Vagina (tissue), 2 donors: ENCODE measurements at regions not wholly inside any gene's neighbourhood (a gene's known extent, or its start where the extent isn't known, plus 50 kb on each side); places are given as distances from the start of the nearest gene placed in this dataset.
"Not testable (repeated sequence)": the region's sequence is repeated elsewhere in the genome, so short reads cannot be mapped to it uniquely, and the experiment has no call there.

Experiments
- DNase-seq, 2 donors: peaks; one replicate each; pipeline ENCODE4 v3.0.0-alpha.2; 2017; ENCODE audit errors: extremely low spot score in 2 of 2
- H3K27ac ChIP-seq: fragments of 200-600 bp; sonication (generic); one replicate; pipeline ENCODE4 v1.5.1; 2019
- H3K27me3 ChIP-seq: fragments of 200-600 bp; sonication (generic); one replicate; pipeline ENCODE4 v1.5.1; 2019
- H3K36me3 ChIP-seq, 2 donors: fragments of 200-600 bp; sonication (generic); one replicate each; pipeline ENCODE4 v1.5.1; 2017 to 2019
- H3K4me1 ChIP-seq: fragments of 200-600 bp; sonication (generic); one replicate; pipeline ENCODE4 v1.5.1; 2019
- H3K4me3 ChIP-seq, 2 donors: fragments of 200-600 bp; sonication (generic); 1 replicate in 1 of 2; 2 replicates in 1 of 2; pipeline ENCODE4 v1.5.1; 2016 to 2019
- H3K9me3 ChIP-seq: fragments of 200-600 bp; sonication (generic); one replicate; pipeline ENCODE4 v1.5.1; 2019
- POLR2A ChIP-seq, 2 donors: fragments of 450-650 bp; IDR thresholded peaks; one replicate each; pipeline ENCODE4 v1.6.1; 2017; ENCODE audit warnings: antibody characterized with exemption in 2 of 2, mild to moderate bottlenecking in 2 of 2, moderate library complexity in 2 of 2
- POLR2AphosphoS5 ChIP-seq, 2 donors: sonication (generic); formaldehyde crosslinking; IDR thresholded peaks; one replicate each; pipeline ENCODE4 v1.9.0; 2017; ENCODE audit warnings: antibody characterized with exemption in 2 of 2, mild to moderate bottlenecking in 2 of 2, low read depth in 1 of 2; ENCODE audit not compliant: insufficient read depth in 1 of 2
- intact Hi-C: fragments of 100-400 bp; cut with DNase I; formaldehyde crosslinking; loops from one replicate; pipeline ENCODE4 v1.15.1; 2023
- TF ChIP-seq, protein P1 (sequence below), 3 experiments: fragments of 450-650 bp in 2 of 3; fragments of 200-600 bp in 1 of 3; sonication (generic) in 1 of 3; IDR thresholded peaks; one replicate each; pipeline ENCODE4 v1.5.1; 2017 to 2019; ENCODE audit warnings: antibody characterized with exemption in 3 of 3, mild to moderate bottlenecking in 2 of 3, moderate library complexity in 2 of 3

DNA sequence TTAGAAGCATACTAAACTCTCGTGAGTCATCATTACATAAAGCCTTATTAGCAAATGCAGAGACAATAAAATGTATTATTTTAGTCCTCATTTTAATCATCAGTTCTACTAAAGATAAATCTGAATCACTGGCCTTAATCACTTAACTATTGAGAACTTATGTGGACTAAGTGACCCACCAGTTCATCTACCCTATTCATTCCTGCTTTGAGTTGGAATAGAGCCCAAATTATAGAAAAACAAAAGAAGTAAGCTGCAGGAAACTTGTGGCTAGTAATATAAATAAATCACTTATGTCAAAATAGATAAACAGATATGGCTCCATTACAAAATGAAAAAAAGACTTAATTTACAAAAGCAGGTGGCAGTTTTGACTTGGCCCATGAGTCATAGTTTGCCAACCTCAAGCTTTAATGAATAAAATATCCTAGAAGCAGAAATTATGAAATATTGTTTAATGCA lies 851.8 kb upstream of the CRIM1 start:
- Histone ChIP-seq H3K27ac (no peak overlapping the region), H3K4me1 (no peaks in the 10 kb centered on the region), H3K27me3 (no peaks in the 10 kb centered on the region), H3K9me3 (no peaks in the 10 kb centered on the region), H3K4me3 (no peak overlapping the region), H3K36me3 (no peaks in the 10 kb centered on the region)
- intact Hi-C loops, result no loop called here
- DNase-seq, result no peak
- TF ChIP-seq, protein P1, sequence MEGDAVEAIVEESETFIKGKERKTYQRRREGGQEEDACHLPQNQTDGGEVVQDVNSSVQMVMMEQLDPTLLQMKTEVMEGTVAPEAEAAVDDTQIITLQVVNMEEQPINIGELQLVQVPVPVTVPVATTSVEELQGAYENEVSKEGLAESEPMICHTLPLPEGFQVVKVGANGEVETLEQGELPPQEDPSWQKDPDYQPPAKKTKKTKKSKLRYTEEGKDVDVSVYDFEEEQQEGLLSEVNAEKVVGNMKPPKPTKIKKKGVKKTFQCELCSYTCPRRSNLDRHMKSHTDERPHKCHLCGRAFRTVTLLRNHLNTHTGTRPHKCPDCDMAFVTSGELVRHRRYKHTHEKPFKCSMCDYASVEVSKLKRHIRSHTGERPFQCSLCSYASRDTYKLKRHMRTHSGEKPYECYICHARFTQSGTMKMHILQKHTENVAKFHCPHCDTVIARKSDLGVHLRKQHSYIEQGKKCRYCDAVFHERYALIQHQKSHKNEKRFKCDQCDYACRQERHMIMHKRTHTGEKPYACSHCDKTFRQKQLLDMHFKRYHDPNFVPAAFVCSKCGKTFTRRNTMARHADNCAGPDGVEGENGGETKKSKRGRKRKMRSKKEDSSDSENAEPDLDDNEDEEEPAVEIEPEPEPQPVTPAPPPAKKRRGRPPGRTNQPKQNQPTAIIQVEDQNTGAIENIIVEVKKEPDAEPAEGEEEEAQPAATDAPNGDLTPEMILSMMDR (IDR thresholded peaks at IDR 0.05), result no peak
- no peak for TF ChIP-seq POLR2AphosphoS5 (IDR thresholded peaks at IDR 0.05; ENCODE audit: insufficient read depth in 1 of 2, low read depth in 1 of 2)
- no peak for TF ChIP-seq POLR2A (IDR thresholded peaks at IDR 0.05)

DNA sequence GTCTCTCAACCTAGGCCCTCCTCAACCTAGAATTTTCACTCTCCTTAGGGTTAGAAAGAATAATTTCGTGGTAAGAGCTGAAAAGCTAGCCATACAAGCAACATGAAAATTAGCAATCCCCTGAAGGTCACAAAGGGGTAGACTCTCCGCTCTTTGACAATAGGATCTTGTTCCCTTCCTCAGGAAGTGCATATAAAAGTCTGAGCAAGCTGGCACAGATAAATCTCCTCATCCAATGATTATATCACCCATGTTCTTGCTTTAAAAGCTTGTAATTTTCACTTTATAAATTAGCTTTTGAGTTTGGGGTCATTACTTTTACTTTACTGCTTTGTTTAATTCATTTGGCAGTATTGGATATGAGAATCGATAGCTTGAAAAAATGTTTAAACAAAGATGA lies 852.3 kb upstream of the CRIM1 start:
- Histone ChIP-seq H3K27me3 (no peaks in the 10 kb centered on the region), H3K9me3 (no peaks in the 10 kb centered on the region), H3K4me3 (no peak overlapping the region), H3K4me1 (no peaks in the 10 kb centered on the region), H3K27ac (no peak overlapping the region), H3K36me3 (no peaks in the 10 kb centered on the region)
- intact Hi-C loops, result no loop called here
- DNase-seq, result no peak
- no peak for TF ChIP-seq POLR2A (IDR thresholded peaks at IDR 0.05)
- no peak for TF ChIP-seq POLR2AphosphoS5 (IDR thresholded peaks at IDR 0.05; ENCODE audit: insufficient read depth in 1 of 2, low read depth in 1 of 2)
- TF ChIP-seq, protein P1 (IDR thresholded peaks at IDR 0.05), result no peak

DNA sequence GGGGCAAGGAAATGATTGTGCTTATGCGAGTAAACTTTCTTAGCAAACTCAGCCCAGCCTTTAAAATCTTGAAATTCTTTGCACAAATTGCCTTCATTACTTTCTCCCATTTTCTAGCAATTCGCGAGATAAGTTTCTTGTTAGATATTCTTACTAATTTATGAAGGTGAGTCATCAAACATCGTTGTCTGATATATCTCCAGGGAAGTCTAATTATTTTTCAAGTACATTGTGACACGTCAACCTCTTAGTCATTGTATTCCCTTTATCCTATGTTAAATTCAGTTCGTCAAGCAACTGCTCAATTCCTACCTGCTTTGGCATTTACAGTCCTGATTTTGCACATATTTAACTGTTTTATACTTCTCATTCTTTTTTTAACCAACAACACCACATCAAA lies 854.5 kb upstream of the CRIM1 start:
- H3K36me3 ChIP-seq, result no peaks in the 10 kb centered on the region
- DNase-seq, result no peak
- H3K27ac ChIP-seq, result no peak overlapping the region
- intact Hi-C loops, result no loop called here
- H3K4me1 ChIP-seq, result no peaks in the 10 kb centered on the region
- H3K9me3 ChIP-seq, result no peaks in the 10 kb centered on the region
- TF ChIP-seq, protein P1 (IDR thresholded peaks at IDR 0.05), result no peak
- TF ChIP-seq POLR2AphosphoS5 (IDR thresholded peaks at IDR 0.05; ENCODE audit: insufficient read depth in 1 of 2, low read depth in 1 of 2), result no peak
- no peak for TF ChIP-seq POLR2A (IDR thresholded peaks at IDR 0.05)
- H3K27me3 ChIP-seq, result no peaks in the 10 kb centered on the region
- no peak overlapping the region for H3K4me3 ChIP-seq

DNA sequence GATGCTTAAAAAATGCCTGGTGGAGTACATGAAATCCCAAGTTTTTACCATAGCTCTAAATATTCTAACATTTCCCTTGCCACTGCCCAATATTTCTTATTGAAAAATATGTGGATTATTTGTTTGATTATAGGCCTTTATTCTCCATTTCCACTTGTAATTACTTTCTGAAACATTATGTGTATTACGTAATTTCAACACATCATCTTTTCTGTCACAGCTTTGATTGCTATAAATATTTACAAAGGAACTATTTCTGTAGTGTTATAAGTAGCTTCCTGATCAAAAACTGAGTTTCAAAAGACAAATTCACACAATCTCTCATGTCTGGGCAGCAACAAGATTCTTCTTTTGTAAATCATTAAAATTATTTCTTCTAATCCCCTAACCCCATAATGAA lies 859.6 kb upstream of the CRIM1 start:
- TF ChIP-seq, protein P1 (IDR thresholded peaks at IDR 0.05), result no peak
- no peak for TF ChIP-seq POLR2AphosphoS5 (IDR thresholded peaks at IDR 0.05; ENCODE audit: insufficient read depth in 1 of 2, low read depth in 1 of 2)
- TF ChIP-seq POLR2A (IDR thresholded peaks at IDR 0.05), result no peak
- H3K4me1 ChIP-seq, result no peaks in the 10 kb centered on the region
- H3K9me3 ChIP-seq, result no peaks in the 10 kb centered on the region
- intact Hi-C loops, result no loop called here
- H3K4me3 ChIP-seq, result no peak overlapping the region
- H3K36me3 ChIP-seq, result no peaks in the 10 kb centered on the region
- H3K27ac ChIP-seq, result no peak overlapping the region
- no peak for DNase-seq
- H3K27me3 ChIP-seq, result no peaks in the 10 kb centered on the region

DNA sequence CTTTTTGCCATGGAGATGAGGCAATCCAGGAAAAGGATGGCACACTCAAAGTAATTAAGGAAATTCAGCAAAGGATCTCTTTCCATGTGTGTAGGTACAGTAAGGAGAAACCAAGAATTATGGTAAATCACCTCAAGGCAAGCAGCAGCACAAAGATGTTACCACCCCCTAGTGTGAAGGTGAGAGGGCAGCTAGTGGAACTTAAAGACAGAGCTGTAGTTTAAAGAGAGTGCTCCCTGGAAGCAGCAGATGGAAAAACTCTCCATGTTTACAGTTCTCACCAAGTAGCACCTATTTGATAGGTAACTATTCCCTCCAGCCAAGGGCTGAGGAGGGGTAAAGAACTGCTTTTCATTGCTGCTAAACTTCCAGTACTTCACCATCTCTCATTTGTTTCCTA lies 860.4 kb upstream of the CRIM1 start:
- no peaks in the 10 kb centered on the region for H3K4me1 ChIP-seq
- no peak for DNase-seq
- H3K27ac ChIP-seq, result no peak overlapping the region
- H3K9me3 ChIP-seq, result no peaks in the 10 kb centered on the region
- no peaks in the 10 kb centered on the region for H3K36me3 ChIP-seq
- no peak overlapping the region for H3K4me3 ChIP-seq
- intact Hi-C loops, result no loop called here
- H3K27me3 ChIP-seq, result no peaks in the 10 kb centered on the region
- TF ChIP-seq POLR2AphosphoS5 (IDR thresholded peaks at IDR 0.05; ENCODE audit: insufficient read depth in 1 of 2, low read depth in 1 of 2) (no peak), POLR2A (IDR thresholded peaks at IDR 0.05) (no peak)
- TF ChIP-seq, protein P1 (IDR thresholded peaks at IDR 0.05), result no peak

DNA sequence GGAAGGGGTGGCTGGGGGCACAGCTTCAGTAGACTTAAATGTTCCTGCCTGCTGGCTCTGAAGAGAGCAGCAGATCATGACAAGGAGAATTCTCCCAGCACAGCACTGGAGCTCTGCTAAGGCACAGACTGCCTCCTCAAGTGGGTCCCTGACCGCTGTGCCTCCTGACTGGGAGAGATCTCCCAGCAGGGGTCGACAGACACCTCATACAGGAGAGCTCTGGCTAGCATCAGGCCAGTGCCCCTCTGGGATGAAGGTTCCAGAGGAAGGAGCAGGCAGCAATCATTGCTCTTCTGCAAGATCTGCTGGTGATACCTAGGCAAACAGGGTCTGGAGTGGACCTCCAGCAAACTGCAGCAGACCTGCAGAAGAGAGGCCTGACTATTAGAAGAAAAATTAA lies 877.5 kb upstream of the CRIM1 start:
- intact Hi-C loops, H3K4me3 ChIP-seq, H3K27me3 ChIP-seq, DNase-seq, H3K27ac ChIP-seq, H3K36me3 ChIP-seq, H3K4me1 ChIP-seq, H3K9me3 ChIP-seq: not testable (repeated sequence)
